Transverse colon (tissue), 4 donors: ENCODE measurements at regions not wholly inside any gene's neighbourhood (a gene's known extent, or its start where the extent isn't known, plus 50 kb on each side); places are given as distances from the start of the nearest gene placed in this dataset.

Source experiments
- DNase-seq: peaks from one replicate; pipeline ENCODE4 v3.0.0-alpha.2; 2019
- H3K27ac ChIP-seq, 4 donors: fragments of 200-600 bp; sonication (generic); 2 replicates each; pipeline ENCODE4 v1.5.1; 2016 to 2018; ENCODE audit warnings: inconsistent platforms in 4 of 4
- H3K27me3 ChIP-seq: fragments of 200-600 bp; sonication (generic); 2 replicates; pipeline ENCODE4 v1.5.1; 2017; ENCODE audit warnings: inconsistent platforms
- H3K36me3 ChIP-seq, 4 donors: fragments of 200-600 bp; sonication (generic); 2 replicates each; pipeline ENCODE4 v1.5.1; 2017 to 2019; ENCODE audit warnings: inconsistent platforms in 4 of 4
- H3K4me1 ChIP-seq, 4 donors: fragments of 200-600 bp; sonication (generic); 2 replicates each; pipeline ENCODE4 v1.5.1; 2017 to 2020; ENCODE audit warnings: inconsistent platforms in 4 of 4
- H3K4me3 ChIP-seq, 4 donors: fragments of 200-600 bp; sonication (generic); 1 replicate in 1 of 4; 2 replicates in 3 of 4; pipeline versions ENCODE4 v1.5.1 to v1.6.1; 2017 to 2019; ENCODE audit warnings: inconsistent platforms in 4 of 4
- H3K9me3 ChIP-seq, 2 donors: fragments of 200-600 bp; sonication (generic); 2 replicates each; pipeline ENCODE4 v1.5.1; 2017 to 2019; ENCODE audit warnings: inconsistent platforms in 2 of 2
- EP300 ChIP-seq: sonication (generic); formaldehyde crosslinking; IDR thresholded peaks from one replicate; pipeline ENCODE4 v1.6.1; 2017; ENCODE audit warnings: antibody characterized with exemption, low read depth
- POLR2A ChIP-seq: fragments of 450-650 bp; IDR thresholded peaks from one replicate; pipeline ENCODE4 v1.6.1; 2016; ENCODE audit warnings: antibody characterized with exemption, mild to moderate bottlenecking, moderate library complexity
- POLR2AphosphoS5 ChIP-seq, 3 donors: sonication (generic); formaldehyde crosslinking; IDR thresholded peaks; one replicate each; pipeline ENCODE4 v1.6.1; 2016; ENCODE audit warnings: antibody characterized with exemption in 3 of 3
- WGBS, 2 donors: methylation state at CpG; one replicate each; pipeline ENCODE4 v1.1.5; 2018; ENCODE audit warnings: low coverage in 1 of 2; 5-methylcytosine and 5-hydroxymethylcytosine counted together
- in situ Hi-C, 4 donors: fragments of 200-750 bp; cut with MboI; loops; one replicate each; pipeline versions ENCODE4 v1.15.0 to v1.15.1; 2017; ENCODE audit warnings: low sequenced_read_pairs in 3 of 4, low pct_ligation_motif_present in 1 of 4, low pct_unique_long_range_greater_than_20kb in 1 of 4
- intact Hi-C: fragments of 100-400 bp; cut with DNase I; formaldehyde crosslinking; loops from one replicate; pipeline ENCODE4 v1.15.1; 2023; ENCODE audit warnings: low total_unique reads
- TF ChIP-seq, protein P1 (sequence below), 5 experiments: fragments of 200-600 bp in 3 of 5; fragments of 450-650 bp in 2 of 5; sonication (generic) in 3 of 5; IDR thresholded peaks; 1 replicate in 2 of 5; 2 replicates in 3 of 5; pipeline ENCODE4 v1.5.1; 2016 to 2017; ENCODE audit warnings: antibody characterized with exemption in 5 of 5, inconsistent platforms in 3 of 5, mild to moderate bottlenecking in 2 of 5, moderate library complexity in 1 of 5

- no peaks in the 10 kb centered on the region for H3K36me3 ChIP-seq
- 66 to 71% methylated on average over 3 of the region's 3 CpGs for WGBS, 2 donors
- no peaks in the 10 kb centered on the region for H3K9me3 ChIP-seq
- no peaks in the 10 kb centered on the region for H3K27me3 ChIP-seq
- intact Hi-C loops: no loop called here
- no peak for TF ChIP-seq EP300
- no peak for TF ChIP-seq POLR2A
- TF ChIP-seq POLR2AphosphoS5 (IDR thresholded peaks at IDR 0.05): no peak
- TF ChIP-seq, protein P1, sequence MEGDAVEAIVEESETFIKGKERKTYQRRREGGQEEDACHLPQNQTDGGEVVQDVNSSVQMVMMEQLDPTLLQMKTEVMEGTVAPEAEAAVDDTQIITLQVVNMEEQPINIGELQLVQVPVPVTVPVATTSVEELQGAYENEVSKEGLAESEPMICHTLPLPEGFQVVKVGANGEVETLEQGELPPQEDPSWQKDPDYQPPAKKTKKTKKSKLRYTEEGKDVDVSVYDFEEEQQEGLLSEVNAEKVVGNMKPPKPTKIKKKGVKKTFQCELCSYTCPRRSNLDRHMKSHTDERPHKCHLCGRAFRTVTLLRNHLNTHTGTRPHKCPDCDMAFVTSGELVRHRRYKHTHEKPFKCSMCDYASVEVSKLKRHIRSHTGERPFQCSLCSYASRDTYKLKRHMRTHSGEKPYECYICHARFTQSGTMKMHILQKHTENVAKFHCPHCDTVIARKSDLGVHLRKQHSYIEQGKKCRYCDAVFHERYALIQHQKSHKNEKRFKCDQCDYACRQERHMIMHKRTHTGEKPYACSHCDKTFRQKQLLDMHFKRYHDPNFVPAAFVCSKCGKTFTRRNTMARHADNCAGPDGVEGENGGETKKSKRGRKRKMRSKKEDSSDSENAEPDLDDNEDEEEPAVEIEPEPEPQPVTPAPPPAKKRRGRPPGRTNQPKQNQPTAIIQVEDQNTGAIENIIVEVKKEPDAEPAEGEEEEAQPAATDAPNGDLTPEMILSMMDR (IDR thresholded peaks at IDR 0.05): no peak
- no peak overlapping the region for H3K4me3 ChIP-seq
- H3K4me1 ChIP-seq: no peaks in the 10 kb centered on the region
- in situ Hi-C loops: no loop called here
- no peak for DNase-seq
- no peak overlapping the region for H3K27ac ChIP-seq
Measured at GRCh38 chr4:180103794-180104193, 2139.4 kb upstream of the TENM3 start.

DNA sequence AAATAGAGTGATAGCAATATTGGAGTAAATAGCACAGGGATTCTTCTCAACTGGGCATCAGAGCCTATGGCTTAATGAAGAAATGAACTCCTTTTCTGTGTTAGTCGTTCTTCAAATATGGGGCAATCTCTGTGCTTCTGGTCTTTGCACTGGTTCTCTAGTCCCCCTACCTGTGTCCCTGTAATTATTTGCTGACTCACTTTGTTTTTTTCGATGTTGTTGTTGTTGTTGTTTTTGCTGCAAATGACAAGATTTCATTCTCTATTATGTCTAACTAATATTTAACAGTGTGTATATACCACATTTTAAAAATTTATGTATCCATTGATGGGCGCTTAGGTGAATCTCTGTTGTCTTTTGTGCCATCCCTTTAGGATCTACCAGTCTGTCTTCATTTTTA lies 2137.8 kb upstream of the TENM3 start:
- no peaks in the 10 kb centered on the region for H3K4me1 ChIP-seq
- DNase-seq: no peak
- H3K27me3 ChIP-seq: no peaks in the 10 kb centered on the region
- H3K36me3 ChIP-seq: no peaks in the 10 kb centered on the region
- in situ Hi-C loops: no loop called here
- no peaks in the 10 kb centered on the region for H3K9me3 ChIP-seq
- 82 to 86% methylated on average over 2 to 3 of the region's 3 CpGs for WGBS, 2 donors
- H3K4me3 ChIP-seq: no peak overlapping the region
- TF ChIP-seq POLR2AphosphoS5 (IDR thresholded peaks at IDR 0.05): no peak
- TF ChIP-seq POLR2A: no peak
- TF ChIP-seq, protein P1 (IDR thresholded peaks at IDR 0.05): no peak
- TF ChIP-seq EP300: no peak
- intact Hi-C loops: no loop called here
- no peak overlapping the region for H3K27ac ChIP-seq

GRCh38 chr4:180106122-180106521 lies 2137.1 kb upstream of the TENM3 start:
- DNase-seq: no peak
- 78 to 80% methylated on average over 2 of the region's 2 CpGs for WGBS, 2 donors
- TF ChIP-seq, protein P1 (IDR thresholded peaks at IDR 0.05): no peak
- TF ChIP-seq POLR2AphosphoS5 (IDR thresholded peaks at IDR 0.05): no peak
- TF ChIP-seq EP300: no peak
- no peak for TF ChIP-seq POLR2A
- in situ Hi-C loops (no loop called here), intact Hi-C loops (no loop called here)
- Histone ChIP-seq H3K36me3 (no peaks in the 10 kb centered on the region), H3K4me3 (no peak overlapping the region), H3K9me3 (no peaks in the 10 kb centered on the region), H3K27me3 (no peaks in the 10 kb centered on the region), H3K4me1 (no peaks in the 10 kb centered on the region), H3K27ac (no peak overlapping the region)

DNA sequence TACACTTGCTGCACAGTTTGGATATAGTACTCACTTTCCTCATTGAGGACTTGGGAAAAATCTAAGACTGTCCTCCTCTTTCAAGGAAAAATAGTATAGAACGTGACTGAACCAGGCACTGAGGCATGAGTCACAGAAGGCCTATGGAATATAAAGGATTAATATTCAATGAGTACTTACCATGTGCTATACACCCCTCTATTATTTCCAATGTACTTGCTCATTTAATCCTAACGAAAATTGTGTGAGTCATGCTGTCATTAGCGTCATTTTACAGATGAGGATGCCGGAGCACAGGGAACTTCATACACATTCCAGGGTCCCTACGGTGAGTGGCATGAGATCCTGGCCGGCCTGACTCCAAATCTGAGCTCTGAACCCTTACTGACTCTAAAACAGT lies 2136.2 kb upstream of the TENM3 start:
- no peak overlapping the region for H3K27ac ChIP-seq
- H3K27me3 ChIP-seq: no peaks in the 10 kb centered on the region
- 70 to 79% methylated on average over 6 of the region's 6 CpGs for WGBS, 2 donors
- H3K4me3 ChIP-seq: no peak overlapping the region
- H3K4me1 ChIP-seq: no peaks in the 10 kb centered on the region
- no peaks in the 10 kb centered on the region for H3K9me3 ChIP-seq
- H3K36me3 ChIP-seq: no peaks in the 10 kb centered on the region
- in situ Hi-C loops: no loop called here
- DNase-seq: no peak
- intact Hi-C loops: no loop called here
- TF ChIP-seq EP300: no peak
- no peak for TF ChIP-seq POLR2A
- TF ChIP-seq, protein P1 (IDR thresholded peaks at IDR 0.05): no peak
- no peak for TF ChIP-seq POLR2AphosphoS5 (IDR thresholded peaks at IDR 0.05)
